WTC11 (cell line): ENCODE measurements at regions not wholly inside any gene's neighbourhood (a gene's known extent, or its start where the extent isn't known, plus 50 kb on each side); places are given as distances from the start of the nearest gene placed in this dataset.

Experiments
- ATAC-seq: fragments of 200-7000 bp; cut with Tn5 transposase; 2 replicates; pipeline ENCODE4 v1.10.0; 2021; ENCODE audit warnings: mild to moderate bottlenecking, moderate library complexity
- CTCF ChIA-PET: fragments of 300-600 bp; sonication (Branson Sonifier 250); formaldehyde crosslinking; loops from one replicate; lab custom pipeline; 2021; ENCODE audit warnings: antibody characterized with exemption; lab: Charles Lee
- POLR2A ChIA-PET: fragments of 350-600 bp; sonication (Branson Sonifier 250); formaldehyde crosslinking; loops from one replicate; lab custom pipeline; 2021; ENCODE audit warnings: antibody characterized with exemption; lab: Charles Lee
- DNase-seq: peaks from one replicate; pipeline ENCODE4 v3.0.0; 2021; ENCODE audit warnings: low spot score
- H3K27ac Mint-ChIP-seq: 2 replicates; pipeline ENCODE4 v1.8.0; 2021; ENCODE audit warnings: mixed read lengths
- H3K27me3 Mint-ChIP-seq: 2 replicates; pipeline ENCODE4 v1.8.0; 2021; ENCODE audit warnings: low read depth, mild to moderate bottlenecking, moderate library complexity, mixed read lengths
- H3K36me3 Mint-ChIP-seq: 2 replicates; pipeline ENCODE4 v1.8.0; 2021; ENCODE audit warnings: mixed read lengths
- H3K4me1 Mint-ChIP-seq: 2 replicates; pipeline ENCODE4 v1.8.0; 2022; ENCODE audit warnings: mixed read lengths
- H3K4me3 Mint-ChIP-seq: 2 replicates; pipeline ENCODE4 v1.8.0; 2021; ENCODE audit warnings: mild to moderate bottlenecking, moderate library complexity, mixed read lengths
- H3K9me3 Mint-ChIP-seq: 2 replicates; pipeline ENCODE4 v1.8.0; 2021; ENCODE audit warnings: mixed read lengths
- ATF6 ChIP-seq: sonication (generic); formaldehyde crosslinking; IDR thresholded peaks from 2 replicates; pipeline ENCODE4 v1.8.1; 2023; ENCODE audit warnings: mild to moderate bottlenecking, missing genetic modification reagents
- CDX4 ChIP-seq: fragments of 250-450 bp; sonication (Bioruptor Pico); IDR thresholded peaks from 2 replicates; pipeline ENCODE4 v1.9.0; 2021; ENCODE audit warnings: moderate library complexity, mild to moderate bottlenecking, inconsistent platforms, borderline replicate concordance
- CREM ChIP-seq: sonication (generic); formaldehyde crosslinking; IDR thresholded peaks from 2 replicates; pipeline ENCODE4 v1.8.1; 2022; ENCODE audit warnings: mild to moderate bottlenecking, missing genetic modification reagents, moderate library complexity
- E2F1 ChIP-seq: sonication (generic); formaldehyde crosslinking; IDR thresholded peaks from 2 replicates; pipeline ENCODE4 v1.8.0; 2022; ENCODE audit warnings: mild to moderate bottlenecking, missing genetic modification reagents
- E2F4 ChIP-seq: sonication (generic); formaldehyde crosslinking; IDR thresholded peaks from 2 replicates; pipeline ENCODE4 v1.8.1; 2022; ENCODE audit warnings: low read depth, mild to moderate bottlenecking, moderate library complexity, missing genetic modification reagents, borderline replicate concordance
- FOXJ3 ChIP-seq: sonication (generic); formaldehyde crosslinking; IDR thresholded peaks from 2 replicates; pipeline ENCODE4 v1.9.0; 2021; ENCODE audit warnings: missing genetic modification reagents, mild to moderate bottlenecking, borderline replicate concordance
- GABPB1 ChIP-seq: sonication (generic); formaldehyde crosslinking; IDR thresholded peaks from 2 replicates; pipeline ENCODE4 v1.8.1; 2023; ENCODE audit warnings: mild to moderate bottlenecking, missing genetic modification reagents
- GRHL2 ChIP-seq: fragments of 250-450 bp; sonication (Bioruptor Pico); IDR thresholded peaks from 2 replicates; pipeline ENCODE4 v1.8.0; 2022; ENCODE audit warnings: mild to moderate bottlenecking, moderate library complexity; ENCODE audit not compliant: insufficient replicate concordance, severe bottlenecking
- HMGA2 ChIP-seq: fragments of 250-450 bp; sonication (Bioruptor Pico); IDR thresholded peaks from 2 replicates; pipeline ENCODE4 v1.4.0; 2021; ENCODE audit warnings: mild to moderate bottlenecking, moderate library complexity
- JUN ChIP-seq: sonication (generic); formaldehyde crosslinking; IDR thresholded peaks from 2 replicates; pipeline ENCODE4 v1.8.0; 2023; ENCODE audit warnings: mild to moderate bottlenecking, missing genetic modification reagents
- KAT7 ChIP-seq: sonication (generic); formaldehyde crosslinking; IDR thresholded peaks from 2 replicates; pipeline ENCODE4 v1.8.1; 2023; ENCODE audit warnings: missing genetic modification reagents, mild to moderate bottlenecking, borderline replicate concordance
- MXD4 ChIP-seq: fragments of 250-450 bp; sonication (Bioruptor Pico); IDR thresholded peaks from 2 replicates; pipeline ENCODE4 v1.8.0; 2021; ENCODE audit warnings: mild to moderate bottlenecking, moderate library complexity, borderline replicate concordance
- NFATC4 ChIP-seq: fragments of 250-450 bp; sonication (Bioruptor Pico); IDR thresholded peaks from 2 replicates; pipeline ENCODE4 v1.9.0; 2021; ENCODE audit warnings: mild to moderate bottlenecking
- NFE2L1 ChIP-seq: sonication (generic); formaldehyde crosslinking; IDR thresholded peaks from 2 replicates; pipeline ENCODE4 v1.8.1; 2023; ENCODE audit warnings: missing genetic modification reagents
- NFYB ChIP-seq: sonication (generic); formaldehyde crosslinking; conservative IDR thresholded peaks from 2 replicates; pipeline ENCODE4 v1.8.0; 2022; ENCODE audit warnings: low read depth, missing genetic modification reagents
- NR3C1 ChIP-seq: sonication (generic); formaldehyde crosslinking; conservative IDR thresholded peaks from 2 replicates; pipeline ENCODE4 v1.8.1; 2023; ENCODE audit warnings: low read depth, mild to moderate bottlenecking, missing genetic modification reagents
- OVOL2 ChIP-seq: fragments of 250-450 bp; sonication (Bioruptor Pico); IDR thresholded peaks from 2 replicates; pipeline ENCODE4 v1.9.0; 2021; ENCODE audit warnings: mild to moderate bottlenecking, borderline replicate concordance
- PREB ChIP-seq: sonication (generic); formaldehyde crosslinking; IDR thresholded peaks from 2 replicates; pipeline ENCODE4 v1.8.1; 2022; ENCODE audit warnings: mild to moderate bottlenecking, missing genetic modification reagents, moderate library complexity, borderline replicate concordance
- RELA ChIP-seq: sonication (generic); formaldehyde crosslinking; IDR thresholded peaks from 2 replicates; pipeline ENCODE4 v1.8.1; 2022; ENCODE audit warnings: missing genetic modification reagents, mild to moderate bottlenecking, borderline replicate concordance
- SOX15 ChIP-seq: fragments of 250-450 bp; sonication (Bioruptor Pico); IDR thresholded peaks from 2 replicates; pipeline ENCODE4 v1.9.0; 2021; ENCODE audit warnings: mild to moderate bottlenecking
- SP1 ChIP-seq: sonication (generic); formaldehyde crosslinking; conservative IDR thresholded peaks from 2 replicates; pipeline ENCODE4 v1.8.1; 2022; ENCODE audit warnings: missing genetic modification reagents
- ZBTB21 ChIP-seq: sonication (generic); formaldehyde crosslinking; IDR thresholded peaks from 2 replicates; pipeline ENCODE4 v1.8.1; 2023; ENCODE audit warnings: mild to moderate bottlenecking, missing genetic modification reagents, borderline replicate concordance
- ZBTB43 ChIP-seq: sonication (generic); formaldehyde crosslinking; IDR thresholded peaks from 2 replicates; pipeline ENCODE4 v1.8.1; 2023; ENCODE audit warnings: mild to moderate bottlenecking, missing genetic modification reagents
- ZNF121 ChIP-seq: sonication (generic); formaldehyde crosslinking; IDR thresholded peaks from 2 replicates; pipeline ENCODE4 v1.8.0; 2023; ENCODE audit warnings: missing genetic modification reagents
- ZNF671 ChIP-seq: fragments of 250-450 bp; sonication (Bioruptor Pico); IDR thresholded peaks from 2 replicates; pipeline ENCODE4 v1.8.0; 2021; ENCODE audit warnings: mild to moderate bottlenecking

- TF ChIP-seq SP1 (CRISPR knock-in tag) (no peak), PREB (CRISPR knock-in tag) (no peak), RELA (CRISPR knock-in tag) (no peak), JUN (CRISPR knock-in tag) (no peak), CREM (CRISPR knock-in tag) (no peak), ZBTB21 (CRISPR knock-in tag) (no peak), ZBTB43 (no peak), NFYB (CRISPR knock-in tag) (no peak), ZNF121 (CRISPR knock-in tag) (no peak), HMGA2 (CRISPR knock-in tag) (no peak), GABPB1 (no peak), SOX15 (no peak), MXD4 (no peak), NR3C1 (CRISPR knock-in tag) (no peak), GRHL2 (no peak), OVOL2 (no peak), ATF6 (CRISPR knock-in tag) (no peak), E2F1 (no peak)
- CTCF ChIA-PET, result interaction anchor here (1.7 kb wide), 2 partner anchors 64 to 187 kb away, joined by 4 to 5 read pairs; no protein-coding TSS in a partner anchor
- no peak overlapping the region for H3K4me3 Mint-ChIP-seq
- no peaks in the 10 kb centered on the region for H3K36me3 Mint-ChIP-seq
- POLR2A ChIA-PET, result no interaction called here
- H3K9me3 Mint-ChIP-seq, result peaks cover 3% of the 10 kb centered on the region; the same call in 1 of the 2 replicates
- H3K27me3 Mint-ChIP-seq, result no peaks in the 10 kb centered on the region; the same call in 1 of the 2 replicates
- no peak overlapping the region for H3K27ac Mint-ChIP-seq
- DNase-seq, result no peak
- no peak for ATAC-seq
- peaks cover 29% of the 10 kb centered on the region for H3K4me1 Mint-ChIP-seq
Observed at GRCh38 chr12:58169826-58170225, 228.5 kb downstream of the ATP23 start.

GRCh38 chr12:58171914-58172313 is 230.5 kb downstream of the ATP23 start:
- no peaks in the 10 kb centered on the region for H3K36me3 Mint-ChIP-seq
- CTCF ChIA-PET, result no interaction called here

More at GRCh38 chr12:58171914-58172313, 230.5 kb downstream of the ATP23 start:
- no peak for ATAC-seq
- H3K27me3 Mint-ChIP-seq, result peaks cover 6% of the 10 kb centered on the region
- POLR2A ChIA-PET, result no interaction called here
- H3K27ac Mint-ChIP-seq, result no peak overlapping the region
- TF ChIP-seq E2F1 (no peak), FOXJ3 (no peak), NFATC4 (CRISPR knock-in tag) (no peak), KAT7 (CRISPR knock-in tag) (no peak), ZNF671 (CRISPR knock-in tag) (no peak), ZNF121 (CRISPR knock-in tag) (no peak), E2F4 (CRISPR knock-in tag) (no peak), NFE2L1 (CRISPR knock-in tag) (no peak), CDX4 (CRISPR knock-in tag) (no peak)
- TF ChIP-seq, all 79 proteins: peak for 0
- Mint-ChIP-seq H3K9me3 (no peaks in the 10 kb centered on the region), H3K4me3 (no peak overlapping the region), H3K4me1 (peaks cover 23% of the 10 kb centered on the region)
- no peak for DNase-seq
